ENCODE measurements at regions not wholly inside any gene's neighbourhood (a gene's known extent, or its start where the extent isn't known, plus 50 kb on each side); places are given as distances from the start of the nearest gene placed in this dataset.

DNA sequence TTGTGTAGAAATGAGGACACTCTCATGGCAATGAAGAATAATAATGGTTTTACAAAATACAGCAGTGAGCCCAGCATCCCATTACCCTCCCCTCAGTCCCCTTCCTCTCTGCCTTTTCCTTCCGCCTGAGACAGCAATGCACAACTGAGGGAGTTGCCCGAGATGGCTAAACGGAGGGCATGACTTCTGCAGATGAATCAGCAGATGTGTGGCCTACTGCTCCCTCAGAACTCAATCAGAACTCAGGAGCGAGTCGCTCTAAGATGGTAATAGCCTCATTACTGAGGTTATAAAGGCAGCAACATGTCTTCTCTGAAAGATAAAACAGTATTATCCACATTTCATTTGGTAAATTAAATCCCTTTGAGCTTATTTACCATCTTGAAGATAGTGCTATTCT is 326.6 kb downstream of the ENC1 start:
- DNase-seq: no peak
- no peaks in the 10 kb centered on the region; the same call in 1 of the 2 replicates for H3K9me3 Mint-ChIP-seq
- no peaks in the 10 kb centered on the region for H3K27me3 Mint-ChIP-seq (ENCODE audit: insufficient read depth)
- TF ChIP-seq, protein P1, sequence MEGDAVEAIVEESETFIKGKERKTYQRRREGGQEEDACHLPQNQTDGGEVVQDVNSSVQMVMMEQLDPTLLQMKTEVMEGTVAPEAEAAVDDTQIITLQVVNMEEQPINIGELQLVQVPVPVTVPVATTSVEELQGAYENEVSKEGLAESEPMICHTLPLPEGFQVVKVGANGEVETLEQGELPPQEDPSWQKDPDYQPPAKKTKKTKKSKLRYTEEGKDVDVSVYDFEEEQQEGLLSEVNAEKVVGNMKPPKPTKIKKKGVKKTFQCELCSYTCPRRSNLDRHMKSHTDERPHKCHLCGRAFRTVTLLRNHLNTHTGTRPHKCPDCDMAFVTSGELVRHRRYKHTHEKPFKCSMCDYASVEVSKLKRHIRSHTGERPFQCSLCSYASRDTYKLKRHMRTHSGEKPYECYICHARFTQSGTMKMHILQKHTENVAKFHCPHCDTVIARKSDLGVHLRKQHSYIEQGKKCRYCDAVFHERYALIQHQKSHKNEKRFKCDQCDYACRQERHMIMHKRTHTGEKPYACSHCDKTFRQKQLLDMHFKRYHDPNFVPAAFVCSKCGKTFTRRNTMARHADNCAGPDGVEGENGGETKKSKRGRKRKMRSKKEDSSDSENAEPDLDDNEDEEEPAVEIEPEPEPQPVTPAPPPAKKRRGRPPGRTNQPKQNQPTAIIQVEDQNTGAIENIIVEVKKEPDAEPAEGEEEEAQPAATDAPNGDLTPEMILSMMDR (IDR thresholded peaks at IDR 0.05): no peak
- peaks cover 75% of the 10 kb centered on the region for H3K4me1 Mint-ChIP-seq (ENCODE audit: low read depth)
- H3K4me3 Mint-ChIP-seq: no peak overlapping the region
- no peak overlapping the region for H3K27ac Mint-ChIP-seq
- H3K36me3 Mint-ChIP-seq (ENCODE audit: low read depth): no peaks in the 10 kb centered on the region

DNA sequence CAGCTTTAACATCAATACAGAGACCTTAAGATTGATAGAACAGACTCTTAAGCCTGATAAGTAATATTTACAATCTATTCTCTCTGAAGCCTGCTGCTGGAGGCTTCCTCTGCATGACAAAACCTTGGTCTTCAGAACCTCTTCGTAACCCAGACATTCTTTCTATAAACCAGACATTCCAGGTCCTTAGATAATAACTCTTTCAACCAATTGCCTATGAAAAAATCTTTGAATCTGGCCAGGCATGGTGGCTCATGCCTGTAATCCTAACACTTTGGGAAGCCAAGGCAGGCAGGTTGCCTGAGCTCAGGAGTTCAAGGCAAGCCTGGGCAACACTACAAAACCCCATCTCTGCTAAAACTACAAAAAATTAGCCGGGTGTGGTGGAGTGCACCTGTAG is 327.8 kb downstream of the ENC1 start:
- H3K36me3 Mint-ChIP-seq (ENCODE audit: low read depth): no peaks in the 10 kb centered on the region
- peaks cover 64% of the 10 kb centered on the region for H3K4me1 Mint-ChIP-seq (ENCODE audit: low read depth)
- TF ChIP-seq, protein P1 (IDR thresholded peaks at IDR 0.05): no peak
- peak; percentile 11 for DNase-seq
- no peak overlapping the region for H3K27ac Mint-ChIP-seq
- no peak overlapping the region for H3K4me3 Mint-ChIP-seq
- no peaks in the 10 kb centered on the region; the same call in 1 of the 2 replicates for H3K9me3 Mint-ChIP-seq
- H3K27me3 Mint-ChIP-seq (ENCODE audit: insufficient read depth): no peaks in the 10 kb centered on the region

DNA sequence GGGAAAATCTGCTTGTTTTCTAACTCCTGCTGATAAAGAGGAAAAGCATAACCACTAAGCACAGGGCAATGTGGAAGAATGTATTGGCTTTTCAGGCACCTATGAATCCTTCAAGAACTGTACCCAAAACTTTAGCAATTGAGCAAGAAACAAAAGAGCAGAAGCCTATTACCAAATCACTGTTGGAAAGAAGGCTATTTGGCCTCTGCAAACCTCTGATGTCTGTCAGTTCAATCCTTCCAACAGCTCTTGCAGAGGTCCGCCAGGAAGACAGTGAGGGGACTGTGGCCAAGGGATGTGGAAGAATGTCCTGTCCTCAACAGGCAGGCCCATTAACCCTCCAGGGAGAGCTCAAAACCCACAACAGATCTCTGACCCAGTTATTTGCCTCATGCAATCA is 328.6 kb downstream of the ENC1 start:
- Mint-ChIP-seq H3K4me3 (no peak overlapping the region), H3K27ac (no peak overlapping the region), H3K27me3 (ENCODE audit: insufficient read depth) (no peaks in the 10 kb centered on the region), H3K4me1 (ENCODE audit: low read depth) (peaks cover 57% of the 10 kb centered on the region), H3K36me3 (ENCODE audit: low read depth) (no peaks in the 10 kb centered on the region), H3K9me3 (no peaks in the 10 kb centered on the region; the same call in 1 of the 2 replicates)
- no peak for DNase-seq
- TF ChIP-seq, protein P1 (IDR thresholded peaks at IDR 0.05): no peak

DNA sequence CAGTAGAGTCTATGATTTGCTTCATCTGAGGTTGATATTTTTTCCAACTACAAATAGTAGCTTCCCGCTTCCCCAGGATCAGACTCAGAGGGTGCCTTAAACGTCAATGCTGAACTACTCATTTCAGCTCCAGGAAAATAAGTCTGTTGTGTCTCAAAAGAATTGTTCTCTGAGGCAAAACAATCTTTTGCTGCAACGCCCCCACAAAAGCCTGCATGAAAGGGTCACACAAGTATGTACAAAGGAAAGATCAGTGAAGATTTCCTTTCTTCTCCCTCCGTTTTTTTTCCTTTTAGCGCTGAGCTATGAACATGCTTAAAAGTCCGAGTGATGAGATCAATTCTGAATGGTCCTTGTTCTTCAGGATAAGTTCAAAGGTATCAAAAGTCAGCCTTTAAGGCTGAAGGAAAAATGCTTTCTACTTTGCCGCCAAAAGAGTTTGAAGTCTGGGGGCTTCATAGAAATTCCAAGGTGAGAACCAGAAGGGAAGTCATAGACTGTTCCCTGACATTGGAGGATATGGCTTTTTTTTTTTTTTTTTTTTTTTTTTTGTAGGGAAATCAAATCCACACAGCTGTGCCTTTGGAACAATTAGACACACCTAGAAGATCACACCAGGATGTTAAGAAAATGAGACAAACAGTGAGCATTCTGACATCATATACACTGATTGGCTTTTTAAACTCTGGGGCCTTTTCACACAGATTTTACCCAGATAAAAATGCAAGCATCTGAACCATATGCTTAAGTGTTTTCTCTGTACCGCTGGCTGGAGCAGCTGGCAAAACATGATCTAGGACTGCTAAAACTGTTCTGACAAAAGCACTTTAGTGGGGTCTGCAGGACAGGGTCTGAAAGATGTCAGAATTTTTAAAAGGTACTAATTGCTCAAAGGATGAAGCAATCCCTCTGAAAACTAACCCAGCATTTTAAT is 329.3 kb downstream of the ENC1 start:
- DNase-seq: no peak
- H3K27ac Mint-ChIP-seq: no peak overlapping the region
- no peaks in the 10 kb centered on the region for H3K36me3 Mint-ChIP-seq (ENCODE audit: low read depth)
- H3K4me3 Mint-ChIP-seq: no peak overlapping the region
- H3K27me3 Mint-ChIP-seq (ENCODE audit: insufficient read depth): no peaks in the 10 kb centered on the region
- H3K9me3 Mint-ChIP-seq: no peaks in the 10 kb centered on the region; the same call in 1 of the 2 replicates
- TF ChIP-seq, protein P1 (IDR thresholded peaks at IDR 0.05): no peak
- H3K4me1 Mint-ChIP-seq (ENCODE audit: low read depth): peaks cover 50% of the 10 kb centered on the region

DNA sequence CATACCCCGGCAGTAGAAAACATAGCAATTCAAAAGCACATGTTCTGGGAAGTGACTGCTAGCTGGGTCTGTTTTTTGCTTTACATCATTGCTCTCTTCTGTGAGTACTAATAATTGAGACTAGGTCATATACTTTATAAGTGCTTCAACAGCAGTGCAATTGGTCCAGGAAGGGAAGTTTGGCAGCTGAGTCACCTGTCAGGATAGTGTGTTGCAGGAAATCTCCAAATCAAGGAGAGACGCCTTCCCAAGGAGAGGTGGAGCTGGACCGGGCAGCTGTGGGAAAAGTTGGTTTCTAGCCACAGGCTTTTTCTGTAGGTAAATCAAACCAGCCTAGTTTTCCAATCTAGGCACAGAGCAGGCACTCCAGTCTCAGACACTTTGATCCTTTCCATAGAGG is 330.1 kb downstream of the ENC1 start:
- Mint-ChIP-seq H3K4me1 (ENCODE audit: low read depth) (peaks cover 41% of the 10 kb centered on the region), H3K36me3 (ENCODE audit: low read depth) (no peaks in the 10 kb centered on the region), H3K27ac (no peak overlapping the region), H3K9me3 (no peaks in the 10 kb centered on the region; the same call in 1 of the 2 replicates), H3K4me3 (no peak overlapping the region), H3K27me3 (ENCODE audit: insufficient read depth) (no peaks in the 10 kb centered on the region)
- DNase-seq: peak; percentile 37
- TF ChIP-seq, protein P1 (IDR thresholded peaks at IDR 0.05): no peak
